Lower leg skin (tissue), 4 donors: ENCODE measurements at regions not wholly inside any gene's neighbourhood (a gene's known extent, or its start where the extent isn't known, plus 50 kb on each side); places are given as distances from the start of the nearest gene placed in this dataset.

Experiments
- DNase-seq, 2 donors: peaks; one replicate each; pipeline ENCODE4 v3.0.0-alpha.2; 2019; ENCODE audit warnings: low spot score in 2 of 2
- H3K4me3 ChIP-seq: fragments of 200-600 bp; sonication (generic); 2 replicates; pipeline ENCODE4 v1.5.1; 2017; ENCODE audit warnings: mild to moderate bottlenecking, low read depth; ENCODE audit not compliant: poor library complexity, severe bottlenecking
- POLR2A ChIP-seq, 2 donors: fragments of 450-650 bp; IDR thresholded peaks; one replicate each; pipeline ENCODE4 v1.6.1; 2016 to 2017; ENCODE audit warnings: antibody characterized with exemption in 2 of 2, mild to moderate bottlenecking in 1 of 2, moderate library complexity in 1 of 2
- WGBS, 2 donors: methylation state at CpG; one replicate each; pipeline ENCODE4 v1.1.5; 2018; 5-methylcytosine and 5-hydroxymethylcytosine counted together
- intact Hi-C: fragments of 100-400 bp; cut with DNase I; formaldehyde crosslinking; loops from one replicate; pipeline ENCODE4 v1.15.0; 2023; ENCODE audit warnings: low total_unique reads
- TF ChIP-seq, protein P1 (sequence below), 3 donors: fragments of 450-650 bp; IDR thresholded peaks; one replicate each; pipeline ENCODE4 v1.5.1; 2016; ENCODE audit warnings: antibody characterized with exemption in 3 of 3, mild to moderate bottlenecking in 3 of 3, moderate library complexity in 2 of 3

DNA sequence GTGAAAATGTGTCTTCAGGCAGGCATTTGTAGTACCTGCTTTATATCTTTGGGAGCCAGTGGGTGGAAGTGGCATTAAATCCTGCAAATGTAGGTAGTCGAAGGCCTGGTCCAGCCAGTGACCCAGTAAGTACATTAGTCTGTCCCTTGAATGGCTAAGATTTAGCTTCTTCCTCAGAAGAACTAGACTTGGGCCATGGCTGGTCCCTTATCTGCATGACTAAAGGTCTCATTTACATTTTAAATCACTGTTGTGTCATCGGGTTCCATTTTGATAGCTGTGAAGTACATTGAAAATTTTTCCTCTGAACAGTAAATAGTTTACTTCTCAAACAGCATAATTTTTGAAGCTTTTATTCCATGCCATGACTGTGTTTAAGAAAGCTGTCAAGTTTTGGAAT is 438.4 kb upstream of the KLHL29 start:
- intact Hi-C loops: no loop called here
- H3K4me3 ChIP-seq: no peak overlapping the region
- WGBS, 2 donors: 91 to 96% methylated on average over 2 of the region's 2 CpGs
- TF ChIP-seq POLR2A (IDR thresholded peaks at IDR 0.05): no peak
- TF ChIP-seq, protein P1, sequence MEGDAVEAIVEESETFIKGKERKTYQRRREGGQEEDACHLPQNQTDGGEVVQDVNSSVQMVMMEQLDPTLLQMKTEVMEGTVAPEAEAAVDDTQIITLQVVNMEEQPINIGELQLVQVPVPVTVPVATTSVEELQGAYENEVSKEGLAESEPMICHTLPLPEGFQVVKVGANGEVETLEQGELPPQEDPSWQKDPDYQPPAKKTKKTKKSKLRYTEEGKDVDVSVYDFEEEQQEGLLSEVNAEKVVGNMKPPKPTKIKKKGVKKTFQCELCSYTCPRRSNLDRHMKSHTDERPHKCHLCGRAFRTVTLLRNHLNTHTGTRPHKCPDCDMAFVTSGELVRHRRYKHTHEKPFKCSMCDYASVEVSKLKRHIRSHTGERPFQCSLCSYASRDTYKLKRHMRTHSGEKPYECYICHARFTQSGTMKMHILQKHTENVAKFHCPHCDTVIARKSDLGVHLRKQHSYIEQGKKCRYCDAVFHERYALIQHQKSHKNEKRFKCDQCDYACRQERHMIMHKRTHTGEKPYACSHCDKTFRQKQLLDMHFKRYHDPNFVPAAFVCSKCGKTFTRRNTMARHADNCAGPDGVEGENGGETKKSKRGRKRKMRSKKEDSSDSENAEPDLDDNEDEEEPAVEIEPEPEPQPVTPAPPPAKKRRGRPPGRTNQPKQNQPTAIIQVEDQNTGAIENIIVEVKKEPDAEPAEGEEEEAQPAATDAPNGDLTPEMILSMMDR (IDR thresholded peaks at IDR 0.05): no peak
- no peak for DNase-seq

DNA sequence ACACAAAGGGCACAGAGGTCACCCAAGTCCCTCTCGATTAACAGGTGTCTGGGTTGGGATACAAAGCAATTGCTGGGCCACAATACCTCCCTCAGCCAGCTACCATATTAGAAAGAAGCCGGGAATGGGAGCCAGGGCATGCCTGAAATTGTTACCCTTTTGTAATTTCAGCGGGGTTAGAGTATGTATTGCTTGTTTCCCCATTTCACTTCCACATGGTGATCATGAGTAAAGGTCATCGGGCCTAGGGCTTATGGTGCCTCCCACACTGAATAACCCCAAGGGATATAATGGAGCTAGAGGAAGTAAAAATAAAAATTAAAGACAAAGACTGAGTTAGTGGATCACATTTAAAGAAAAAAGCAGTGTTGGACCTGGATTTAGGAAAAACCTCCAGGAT is 437.2 kb upstream of the KLHL29 start:
- no peak for TF ChIP-seq POLR2A (IDR thresholded peaks at IDR 0.05)
- TF ChIP-seq, protein P1 (IDR thresholded peaks at IDR 0.05): no peak
- H3K4me3 ChIP-seq: no peak overlapping the region
- intact Hi-C loops: no loop called here
- DNase-seq: no peak
- 84 to 88% methylated on average over 4 of the region's 4 CpGs for WGBS, 2 donors

DNA sequence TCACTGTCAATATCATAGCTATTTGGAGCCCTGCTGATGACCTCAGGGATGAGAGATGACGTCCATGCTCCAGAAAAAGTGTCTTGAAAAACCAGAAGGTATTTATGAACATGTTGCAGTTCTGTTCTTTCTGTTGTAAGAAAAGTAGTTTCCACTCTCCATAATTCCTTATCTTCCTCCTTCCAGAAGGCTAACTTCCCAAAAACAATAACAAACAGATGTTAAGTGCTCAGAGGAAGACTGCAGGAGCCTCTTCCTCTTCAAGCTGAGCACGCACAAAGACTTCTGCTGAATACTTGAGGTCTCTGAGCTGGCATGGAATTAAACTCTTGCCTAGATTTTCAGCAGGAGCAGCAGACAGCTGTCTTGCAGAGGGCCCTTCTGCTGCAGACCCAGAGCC is 434.5 kb upstream of the KLHL29 start:
- intact Hi-C loops: no loop called here
- no peak for TF ChIP-seq POLR2A (IDR thresholded peaks at IDR 0.05)
- TF ChIP-seq, protein P1 (IDR thresholded peaks at IDR 0.05): no peak
- 38 to 42% methylated on average over 2 of the region's 2 CpGs for WGBS, 2 donors
- DNase-seq: no peak
- H3K4me3 ChIP-seq: no peak overlapping the region

DNA sequence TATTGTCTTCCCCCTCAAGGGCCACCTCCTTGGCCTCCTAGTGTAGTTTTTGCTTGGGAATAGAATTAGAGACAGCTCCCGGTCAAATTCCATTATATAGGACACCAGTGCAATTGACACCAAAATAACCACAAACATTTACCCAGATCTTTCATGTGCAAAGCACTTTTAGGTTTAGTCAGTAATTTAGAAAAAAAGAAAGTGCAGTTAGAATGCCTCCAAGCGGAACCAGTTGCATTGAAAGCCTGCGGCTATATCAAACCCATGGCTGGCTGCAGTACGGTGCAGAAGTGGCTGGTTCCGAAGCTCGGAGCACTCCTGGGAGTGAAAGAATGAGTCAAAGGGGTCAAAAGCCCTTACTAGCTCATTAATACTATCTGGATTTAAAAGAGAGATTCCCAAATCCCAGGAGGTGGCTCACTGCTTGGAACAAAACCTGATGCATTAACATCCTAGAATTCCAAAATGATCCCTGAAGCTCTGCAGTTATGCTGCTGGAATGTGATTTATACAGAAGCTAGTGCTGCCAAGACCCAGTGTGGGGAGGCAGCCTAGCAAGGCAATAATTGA is 432.2 kb upstream of the KLHL29 start:
- TF ChIP-seq, protein P1 (IDR thresholded peaks at IDR 0.05): no peak
- no peak for TF ChIP-seq POLR2A (IDR thresholded peaks at IDR 0.05)
- WGBS, 2 donors: 61 to 68% methylated on average over 6 of the region's 6 CpGs
- no peak overlapping the region for H3K4me3 ChIP-seq
- intact Hi-C loops: no loop called here
- no peak for DNase-seq

DNA sequence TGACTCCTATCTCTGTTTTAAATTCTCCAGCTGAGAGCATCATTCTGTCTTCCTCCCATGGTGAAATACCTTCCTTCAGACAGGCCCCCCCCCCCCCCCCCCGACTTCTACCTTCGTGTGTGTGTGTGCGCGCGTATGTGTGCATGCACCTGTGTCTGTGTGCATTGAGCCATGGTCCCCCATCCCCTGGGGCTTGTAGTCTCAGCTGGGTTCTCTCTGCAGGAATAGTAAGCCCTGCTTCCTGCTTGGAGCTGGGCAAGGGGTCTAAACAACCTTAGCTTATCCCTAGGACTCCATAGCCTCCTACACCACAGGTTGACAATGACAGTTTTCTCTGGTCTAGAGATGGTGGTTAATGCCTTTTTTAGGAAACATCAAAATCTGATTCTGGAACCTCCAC is 427.5 kb upstream of the KLHL29 start:
- TF ChIP-seq, protein P1 (IDR thresholded peaks at IDR 0.05): no peak
- no peak for TF ChIP-seq POLR2A (IDR thresholded peaks at IDR 0.05)
- no peak overlapping the region for H3K4me3 ChIP-seq
- WGBS, 2 donors: 94 to 100% methylated on average over 5 of the region's 5 CpGs
- intact Hi-C loops: no loop called here
- DNase-seq: no peak

DNA sequence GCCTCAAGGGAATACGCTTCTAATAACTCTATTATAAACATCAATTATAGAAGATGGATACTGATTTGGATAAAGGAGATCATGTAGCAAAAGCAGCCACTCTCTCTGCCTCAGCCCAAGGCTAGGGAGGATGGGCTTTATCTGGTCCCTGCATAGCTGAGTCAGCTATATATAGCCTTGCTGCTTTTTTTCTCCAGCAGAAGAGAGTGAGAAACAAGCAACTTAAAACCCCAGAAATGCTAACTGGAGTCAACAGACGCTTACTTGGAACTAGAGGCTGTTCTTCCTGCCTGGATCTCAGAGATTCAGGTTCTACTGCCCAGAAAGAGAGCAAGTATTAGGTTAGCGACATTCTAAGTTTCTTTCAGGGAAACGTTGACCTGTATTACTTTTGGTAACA is 426.7 kb upstream of the KLHL29 start:
- no peak overlapping the region for H3K4me3 ChIP-seq
- intact Hi-C loops: no loop called here
- 77 to 79% methylated on average over 4 of the region's 4 CpGs for WGBS, 2 donors
- no peak for TF ChIP-seq POLR2A (IDR thresholded peaks at IDR 0.05)
- TF ChIP-seq, protein P1 (IDR thresholded peaks at IDR 0.05): no peak
- DNase-seq: no peak
